ENCODE measurements at regions not wholly inside any gene's neighbourhood (a gene's known extent, or its start where the extent isn't known, plus 50 kb on each side); places are given as distances from the start of the nearest gene placed in this dataset.

GRCh38 chr4:105036991-105037390 lies 109.7 kb upstream of the TET2 start:
- CTCF ChIA-PET = no interaction called here
- TF ChIP-seq CTCF (conservative IDR thresholded peaks at IDR 0.05; ENCODE audit: low read depth) = no peak
- H3K27ac ChIP-seq = no peak overlapping the region
- DNase-seq (ENCODE audit: low spot score) = no peak
- POLR2A ChIA-PET (ENCODE audit: low non-redundant PET) = no interaction called here

GRCh38 chr4:105042451-105042850 lies 104.2 kb upstream of the TET2 start:
- TF ChIP-seq CTCF (conservative IDR thresholded peaks at IDR 0.05; ENCODE audit: low read depth) = no peak
- ChIA-PET CTCF (interaction anchor here (0.6 kb wide), 1 partner anchor 1086 kb away, joined by 3 read pairs; no protein-coding TSS in a partner anchor), POLR2A (ENCODE audit: low non-redundant PET) (no interaction called here)
- H3K27ac ChIP-seq = no peak overlapping the region
- DNase-seq (ENCODE audit: low spot score) = no peak

- H3K27ac ChIP-seq = no peak overlapping the region
- DNase-seq (ENCODE audit: low spot score) = no peak
- POLR2A ChIA-PET (ENCODE audit: low non-redundant PET) = no interaction called here
- no peak for TF ChIP-seq CTCF (conservative IDR thresholded peaks at IDR 0.05; ENCODE audit: low read depth)
- CTCF ChIA-PET = no interaction called here
Observed at GRCh38 chr4:105050896-105051295, 95.8 kb upstream of the TET2 start.

- no peak for DNase-seq (ENCODE audit: low spot score)
- TF ChIP-seq CTCF (conservative IDR thresholded peaks at IDR 0.05; ENCODE audit: low read depth) = no peak
- H3K27ac ChIP-seq = no peak overlapping the region
- CTCF ChIA-PET = no interaction called here
- POLR2A ChIA-PET (ENCODE audit: low non-redundant PET) = no interaction called here
Observed at GRCh38 chr4:105057370-105058105, 89.1 kb upstream of the TET2 start.

GRCh38 chr4:105058177-105058812 lies 88.4 kb upstream of the TET2 start:
- ChIA-PET CTCF (no interaction called here), POLR2A (ENCODE audit: low non-redundant PET) (no interaction called here)
- no peak for TF ChIP-seq CTCF (conservative IDR thresholded peaks at IDR 0.05; ENCODE audit: low read depth)
- DNase-seq (ENCODE audit: low spot score) = peak; percentile 59
- no peak overlapping the region for H3K27ac ChIP-seq

DNA sequence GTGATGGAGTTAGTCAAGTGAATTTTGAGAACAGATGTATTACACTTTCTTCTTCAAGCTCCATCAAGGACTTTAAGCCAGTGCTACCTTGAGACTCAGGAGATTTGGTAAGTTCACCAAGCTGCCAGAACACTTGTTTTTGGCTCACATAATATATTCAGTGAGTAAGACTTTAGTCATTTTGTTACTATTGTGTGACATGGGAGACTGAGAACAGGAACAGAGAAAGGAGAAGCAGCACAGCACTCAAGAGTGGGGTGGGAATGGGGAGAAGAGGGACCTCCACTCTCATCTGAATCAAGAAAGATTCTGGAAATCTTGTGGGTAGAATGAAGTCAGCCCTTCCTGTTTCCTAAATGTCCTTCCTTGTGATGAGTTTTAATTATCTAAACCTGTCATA lies 87.3 kb upstream of the TET2 start:
- ChIA-PET CTCF (no interaction called here), POLR2A (ENCODE audit: low non-redundant PET) (no interaction called here)
- DNase-seq (ENCODE audit: low spot score) = no peak
- no peak overlapping the region for H3K27ac ChIP-seq
- no peak for TF ChIP-seq CTCF (conservative IDR thresholded peaks at IDR 0.05; ENCODE audit: low read depth)

All from RWPE1 (cell line).